AG10803 (cell line): ENCODE measurements at regions not wholly inside any gene's neighbourhood (a gene's known extent, or its start where the extent isn't known, plus 50 kb on each side); places are given as distances from the start of the nearest gene placed in this dataset.

Source experiments
- DNase-seq: peaks from one replicate; pipeline ENCODE4 v3.0.0; 2010; ENCODE audit warnings: low read depth
- H3K4me3 ChIP-seq: 2 replicates; pipeline ENCODE4 v1.5.1; 2011; ENCODE audit warnings: mild to moderate bottlenecking, low read length, control low read depth
- CTCF ChIP-seq: conservative IDR thresholded peaks from 2 replicates; pipeline ENCODE4 v1.5.1; 2011; ENCODE audit warnings: mild to moderate bottlenecking, low read length, control low read depth, inconsistent platforms

- TF ChIP-seq CTCF = no peak
- DNase-seq = no peak
- no peak overlapping the region for H3K4me3 ChIP-seq
Measured at GRCh38 chr21:18759267-18759666, 355.7 kb upstream of the TMPRSS15 start.

- no peak overlapping the region for H3K4me3 ChIP-seq
- DNase-seq = no peak
- TF ChIP-seq CTCF = no peak
Measured at GRCh38 chr21:18759751-18760161, 356.2 kb upstream of the TMPRSS15 start.

GRCh38 chr21:18760247-18760646, 356.7 kb upstream of the TMPRSS15 start:
- no peak for TF ChIP-seq CTCF
- no peak for DNase-seq
- no peak overlapping the region for H3K4me3 ChIP-seq

- no peak for DNase-seq
- no peak for TF ChIP-seq CTCF
- no peak overlapping the region for H3K4me3 ChIP-seq
Measured at GRCh38 chr21:18764720-18765119, 361.1 kb upstream of the TMPRSS15 start.

- DNase-seq = no peak
- TF ChIP-seq CTCF = no peak
Measured at GRCh38 chr21:18769599-18769998, 366.0 kb upstream of the TMPRSS15 start.

GRCh38 chr21:18771845-18772380, 368.3 kb upstream of the TMPRSS15 start:
- H3K4me3 ChIP-seq = no peak overlapping the region
- TF ChIP-seq CTCF = no peak
- no peak for DNase-seq

More at GRCh38 chr21:18769599-18769998, 366.0 kb upstream of the TMPRSS15 start:
- no peak overlapping the region for H3K4me3 ChIP-seq

GRCh38 chr21:18772404-18772803, 368.8 kb upstream of the TMPRSS15 start:
- TF ChIP-seq CTCF = no peak
- DNase-seq = no peak
- H3K4me3 ChIP-seq = no peak overlapping the region
